ENCODE measurements at regions not wholly inside any gene's neighbourhood (a gene's known extent, or its start where the extent isn't known, plus 50 kb on each side); places are given as distances from the start of the nearest gene placed in this dataset.

GRCh38 chr14:53638966-53639365 lies 317.7 kb downstream of the BMP4 start:
- CTCF ChIA-PET (ENCODE audit: partially characterized antibody) = no interaction called here
- TF ChIP-seq TBP (IDR thresholded peaks at IDR 0.05; ENCODE audit: low read depth, low read length) (no peak), TAF7 (optimal IDR thresholded peaks at IDR 0.05; ENCODE audit: borderline replicate concordance, low read depth, low read length) (no peak), CEBPB (IDR thresholded peaks at IDR 0.05; ENCODE audit: low read depth, low read length) (no peak), SP4 (IDR thresholded peaks at IDR 0.05; ENCODE audit: low read length) (no peak), BACH1 (IDR thresholded peaks at IDR 0.05; ENCODE audit: low read length) (no peak), ASH2L (IDR thresholded peaks at IDR 0.05; ENCODE audit: low read length) (no peak), CBX5 (IDR thresholded peaks at IDR 0.05; ENCODE audit: low read depth, low read length) (no peak), ATF2 (IDR thresholded peaks at IDR 0.05; ENCODE audit: low read length) (no peak), POLR2AphosphoS5 (IDR thresholded peaks at IDR 0.05; ENCODE audit: low read depth, low read length) (no peak), NRF1 (IDR thresholded peaks at IDR 0.05; ENCODE audit: low read depth, low read length) (no peak), CBX8 (IDR thresholded peaks at IDR 0.05; ENCODE audit: borderline replicate concordance, low read depth, low read length) (no peak), SP2 (IDR thresholded peaks at IDR 0.05; ENCODE audit: low read length) (no peak), FOSL1 (IDR thresholded peaks at IDR 0.05; ENCODE audit: insufficient read depth, low read depth, low read length) (no peak), BCL11A (IDR thresholded peaks at IDR 0.05; ENCODE audit: low read depth in 2 of 2, low read length in 2 of 2) (no peak), YY1 (IDR thresholded peaks at IDR 0.05; ENCODE audit: low read depth, low read length) (no peak), SUZ12 (IDR thresholded peaks at IDR 0.05; ENCODE audit: low read length) (no peak)

More at GRCh38 chr14:53638966-53639365, 317.7 kb downstream of the BMP4 start:
- DNase-seq (ENCODE audit: low read depth in 1 of 2, low spot score in 2 of 2) (no peak), FAIRE-seq (no peak)
- no peaks in the 10 kb centered on the region for H3K79me1 ChIP-seq (ENCODE audit: low read depth, low read length)
- no peaks in the 10 kb centered on the region for H3K27me3 ChIP-seq (replicated peaks in 1 of 4; ENCODE audit: control insufficient read depth in 3 of 4, extremely low read depth in 1 of 4, insufficient read depth in 3 of 4, low read length in 3 of 4)
- H3K9me3 ChIP-seq (ENCODE audit: insufficient read depth in 2 of 2, low read depth in 1 of 2, low read length in 1 of 2) = peaks cover 0 to 5% of the 10 kb centered on the region in 2 experiments; a peak in 1 of 4 replicates
- no peak overlapping the region for H3K14ac ChIP-seq (ENCODE audit: insufficient read length)
- H3K9ac ChIP-seq (replicated peaks in 1 of 4; ENCODE audit: extremely low read depth in 1 of 4, low read depth in 3 of 4, low read length in 3 of 4) = no peak overlapping the region
- H3K23me2 ChIP-seq (ENCODE audit: low read depth, low read length) = no peaks in the 10 kb centered on the region
- H3K23ac ChIP-seq (ENCODE audit: insufficient read length) = no peak overlapping the region
- no peak overlapping the region for H4K91ac ChIP-seq (replicated peaks; ENCODE audit: insufficient read length, low read length)
- no peak overlapping the region for H3K4me2 ChIP-seq (ENCODE audit: insufficient read depth in 1 of 2, low read depth in 2 of 2, low read length in 2 of 2)
- H3K18ac ChIP-seq (ENCODE audit: extremely low read depth, low read length) = no peak overlapping the region
- no peaks in the 10 kb centered on the region for H3K4me1 ChIP-seq (replicated peaks in 1 of 4; ENCODE audit: control insufficient read depth in 3 of 4, insufficient read depth in 4 of 4, low read length in 3 of 4)
- no peak overlapping the region for H2AK5ac ChIP-seq (ENCODE audit: low read depth, low read length)
- POLR2A ChIA-PET (ENCODE audit: partially characterized antibody) = no interaction called here
- no peak overlapping the region for H2AFZ ChIP-seq (ENCODE audit: low read length)
- H3K36me3 ChIP-seq (ENCODE audit: control insufficient read depth in 2 of 4, insufficient read depth in 4 of 4, low read length in 3 of 4) = no peaks in the 10 kb centered on the region; a peak in 1 of 8 replicates
- H3K4me3 ChIP-seq (ENCODE audit: extremely low read depth in 1 of 4, insufficient read depth in 2 of 4, low read depth in 3 of 4, low read length in 4 of 4) = no peak overlapping the region
- H3K79me2 ChIP-seq (ENCODE audit: control insufficient read depth in 1 of 2, insufficient read depth in 2 of 2, low read length in 2 of 2) = no peaks in the 10 kb centered on the region
- H2BK12ac ChIP-seq (ENCODE audit: low read depth, low read length) = no peak overlapping the region
- H2BK20ac ChIP-seq (ENCODE audit: low read length) = no peak overlapping the region
- no peak overlapping the region for H2BK5ac ChIP-seq (ENCODE audit: low read depth, low read length)
- H4K8ac ChIP-seq (ENCODE audit: extremely low read depth, insufficient read depth, low read length) = no peak overlapping the region
- no peak overlapping the region for H2BK15ac ChIP-seq (ENCODE audit: low read length)
- H2BK120ac ChIP-seq (replicated peaks; ENCODE audit: low read depth, low read length) = no peak overlapping the region
- no peaks in the 10 kb centered on the region for H4K20me1 ChIP-seq (replicated peaks in 1 of 2; ENCODE audit: control insufficient read depth in 1 of 2, insufficient read depth in 2 of 2, low read length in 2 of 2)
- H3K4ac ChIP-seq (replicated peaks; ENCODE audit: insufficient read length, low read depth, low read length) = no peak overlapping the region
- H3K27ac ChIP-seq (ENCODE audit: low read depth, low read length) = no peak overlapping the region
- H4K5ac ChIP-seq (ENCODE audit: insufficient read length, low read depth, low read length) = no peak overlapping the region
- 94% methylated on average over 1 of the region's 1 CpG; no CpG with 5 or more reads in 1 of the 2 experiments for WGBS, 2 experiments (ENCODE audit: extremely low coverage in 1 of 2, insufficient coverage in 1 of 2, insufficient read length in 1 of 2, insufficient replicate concordance in 2 of 2, low coverage in 1 of 2, low lambda C conversion rate in 2 of 2, missing lambda C conversion rate in 1 of 2)
- H3K56ac ChIP-seq (replicated peaks; ENCODE audit: insufficient read length, low read depth, low read length) = no peak overlapping the region

All from H1 (cell line).